ENCODE measurements at regions not wholly inside any gene's neighbourhood (a gene's known extent, or its start where the extent isn't known, plus 50 kb on each side); places are given as distances from the start of the nearest gene placed in this dataset.
A peak's percentile ranks its signal among the peaks of the same experiment; 100 is the strongest.

GRCh38 chr1:203403586-203403985 lies 52.7 kb upstream of the FMOD start:
- Histone ChIP-seq H2AFZ (no peak overlapping the region), H3K27ac (peak overlapping the region; percentile 74), H3K9me3 (ENCODE audit: low read depth) (no peaks in the 10 kb centered on the region), H3K27me3 (no peaks in the 10 kb centered on the region), H3K4me2 (no peak overlapping the region), H3K4me1 (ENCODE audit: insufficient read depth) (peaks cover 8% of the 10 kb centered on the region), H3K79me2 (no peaks in the 10 kb centered on the region), H4K20me1 (ENCODE audit: insufficient read depth, poor library complexity, severe bottlenecking) (no peaks in the 10 kb centered on the region), H3K9me2 (replicated peaks; ENCODE audit: insufficient read depth) (no peaks in the 10 kb centered on the region), H3K36me3 (replicated peaks; ENCODE audit: insufficient read depth, low read depth) (no peaks in the 10 kb centered on the region), H3K4me3 (no peak overlapping the region)
- TF ChIP-seq CTCF (IDR thresholded peaks at IDR 0.05; ENCODE audit: poor library complexity) (no peak), EZH2 (IDR thresholded peaks at IDR 0.05; ENCODE audit: borderline replicate concordance) (no peak), EZH2phosphoT487 (IDR thresholded peaks at IDR 0.05; ENCODE audit: low read depth, severe bottlenecking, unreplicated experiment) (no peak)
- 63% methylated on average over 5 of the region's 5 CpGs for WGBS (ENCODE audit: low lambda C conversion rate, missing lambda C conversion rate)
- no peak for DNase-seq (ENCODE audit: low spot score)

- no peak for DNase-seq (ENCODE audit: low spot score)
- Histone ChIP-seq H3K36me3 (replicated peaks; ENCODE audit: insufficient read depth, low read depth) (no peaks in the 10 kb centered on the region), H3K4me2 (no peak overlapping the region), H4K20me1 (ENCODE audit: insufficient read depth, poor library complexity, severe bottlenecking) (no peaks in the 10 kb centered on the region), H3K27me3 (no peaks in the 10 kb centered on the region), H3K4me3 (no peak overlapping the region), H3K9me2 (replicated peaks; ENCODE audit: insufficient read depth) (no peaks in the 10 kb centered on the region), H3K9me3 (ENCODE audit: low read depth) (no peaks in the 10 kb centered on the region), H2AFZ (no peak overlapping the region), H3K79me2 (no peaks in the 10 kb centered on the region), H3K4me1 (ENCODE audit: insufficient read depth) (peaks cover 14% of the 10 kb centered on the region), H3K27ac (no peak overlapping the region)
- TF ChIP-seq EZH2phosphoT487 (IDR thresholded peaks at IDR 0.05; ENCODE audit: low read depth, severe bottlenecking, unreplicated experiment) (no peak), CTCF (IDR thresholded peaks at IDR 0.05; ENCODE audit: poor library complexity) (no peak), EZH2 (IDR thresholded peaks at IDR 0.05; ENCODE audit: borderline replicate concordance) (no peak)
- WGBS (ENCODE audit: low lambda C conversion rate, missing lambda C conversion rate), result 90% methylated on average over 3 of the region's 3 CpGs
Observed at GRCh38 chr1:203404546-203404945, 53.6 kb upstream of the FMOD start.

GRCh38 chr1:203405703-203406438 lies 54.9 kb upstream of the FMOD start:
- Histone ChIP-seq H3K9me3 (ENCODE audit: low read depth) (no peaks in the 10 kb centered on the region), H3K27ac (peak overlapping the region; percentile 60), H3K4me3 (no peak overlapping the region), H3K9me2 (replicated peaks; ENCODE audit: insufficient read depth) (no peaks in the 10 kb centered on the region), H4K20me1 (ENCODE audit: insufficient read depth, poor library complexity, severe bottlenecking) (no peaks in the 10 kb centered on the region), H2AFZ (no peak overlapping the region), H3K79me2 (no peaks in the 10 kb centered on the region), H3K4me2 (no peak overlapping the region), H3K27me3 (no peaks in the 10 kb centered on the region), H3K4me1 (ENCODE audit: insufficient read depth) (peaks cover 14% of the 10 kb centered on the region), H3K36me3 (replicated peaks; ENCODE audit: insufficient read depth, low read depth) (no peaks in the 10 kb centered on the region)
- no peak for DNase-seq (ENCODE audit: low spot score)
- WGBS (ENCODE audit: low lambda C conversion rate, missing lambda C conversion rate), result 89% methylated on average over 5 of the region's 5 CpGs
- TF ChIP-seq CTCF (IDR thresholded peaks at IDR 0.05; ENCODE audit: poor library complexity) (no peak), EZH2phosphoT487 (IDR thresholded peaks at IDR 0.05; ENCODE audit: low read depth, severe bottlenecking, unreplicated experiment) (no peak), EZH2 (IDR thresholded peaks at IDR 0.05; ENCODE audit: borderline replicate concordance) (no peak)

Data from hepatocyte (in vitro differentiated cells).